ENCODE measurements at regions not wholly inside any gene's neighbourhood (a gene's known extent, or its start where the extent isn't known, plus 50 kb on each side); places are given as distances from the start of the nearest gene placed in this dataset.
"Not testable (repeated sequence)": the region's sequence is repeated elsewhere in the genome, so short reads cannot be mapped to it uniquely, and the experiment has no call there.

DNA sequence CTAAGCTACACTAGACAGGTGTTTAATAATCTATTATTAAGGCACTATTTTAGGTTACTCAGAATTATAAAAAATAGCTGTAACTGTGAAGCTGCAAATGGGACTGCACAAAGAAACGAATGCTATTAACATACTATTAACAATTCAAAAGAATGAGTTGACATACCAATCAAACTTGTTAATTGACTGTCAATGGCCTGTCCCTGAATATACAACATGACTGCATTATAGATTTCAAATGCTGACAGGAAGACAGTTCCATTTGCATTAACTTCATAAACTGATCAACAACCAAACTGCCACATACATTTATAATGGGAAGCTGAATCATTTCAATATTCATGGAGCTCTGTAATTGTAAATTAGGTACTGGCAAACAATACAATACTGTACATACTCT lies 169.0 kb upstream of the NANOGP8 start:
- no peak overlapping the region for H3K27ac Mint-ChIP-seq
- H3K4me1 Mint-ChIP-seq = no peaks in the 10 kb centered on the region
- H3K27me3 Mint-ChIP-seq = no peaks in the 10 kb centered on the region
- H3K4me3 Mint-ChIP-seq = no peak overlapping the region
- H3K36me3 Mint-ChIP-seq = no peaks in the 10 kb centered on the region
- no peak for ATAC-seq
- H3K9me3 Mint-ChIP-seq = no peaks in the 10 kb centered on the region

DNA sequence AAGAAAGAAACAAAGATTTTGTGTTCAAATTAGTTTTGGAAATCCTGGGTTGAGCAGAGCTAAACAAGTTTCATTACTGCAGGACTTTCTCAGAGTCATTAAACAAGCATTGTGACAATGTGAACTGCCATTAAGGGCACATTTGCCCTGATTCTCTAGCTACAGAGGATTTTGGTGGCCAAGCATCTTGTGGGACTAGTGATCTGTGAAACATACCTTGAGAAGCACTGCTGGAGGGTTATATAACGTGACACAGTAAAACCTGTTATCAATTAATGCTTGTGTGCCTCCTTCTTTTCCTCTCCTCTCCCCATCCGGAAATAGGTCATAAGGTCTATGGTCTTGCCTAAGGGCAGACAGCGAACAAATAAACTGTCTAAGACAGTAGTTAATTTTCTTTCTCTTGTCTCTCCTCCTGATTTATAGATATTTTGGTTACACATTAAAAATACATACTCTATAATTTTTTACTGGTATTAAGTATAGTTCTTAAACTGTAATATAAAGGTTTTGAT lies 167.3 kb upstream of the NANOGP8 start:
- no peak overlapping the region for H3K27ac Mint-ChIP-seq
- no peaks in the 10 kb centered on the region for H3K4me1 Mint-ChIP-seq
- no peak overlapping the region for H3K4me3 Mint-ChIP-seq
- no peaks in the 10 kb centered on the region for H3K36me3 Mint-ChIP-seq
- H3K9me3 Mint-ChIP-seq = no peaks in the 10 kb centered on the region
- no peak for ATAC-seq
- H3K27me3 Mint-ChIP-seq = no peaks in the 10 kb centered on the region

DNA sequence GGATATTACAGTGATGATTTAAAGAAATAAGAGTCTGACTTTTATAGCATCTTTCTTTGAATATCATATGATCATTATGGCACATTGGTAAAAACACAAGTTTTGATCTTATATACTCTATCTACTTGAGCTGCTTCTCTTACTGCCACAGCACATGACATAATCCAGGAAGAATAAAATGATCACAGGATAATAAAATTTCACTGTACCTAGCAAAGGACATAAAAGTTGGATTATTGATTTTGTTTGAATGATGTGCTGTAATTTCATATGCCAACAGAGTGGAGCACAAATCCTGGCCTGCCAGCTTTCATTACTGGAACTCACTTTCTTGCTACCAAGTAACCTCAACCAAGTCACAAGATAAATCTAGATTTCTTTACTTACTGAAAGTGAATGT lies 162.1 kb upstream of the NANOGP8 start:
- Mint-ChIP-seq H3K27me3 (no peaks in the 10 kb centered on the region), H3K27ac (no peak overlapping the region), H3K9me3 (no peaks in the 10 kb centered on the region), H3K4me1 (no peaks in the 10 kb centered on the region), H3K36me3 (no peaks in the 10 kb centered on the region), H3K4me3 (no peak overlapping the region)
- ATAC-seq = no peak

DNA sequence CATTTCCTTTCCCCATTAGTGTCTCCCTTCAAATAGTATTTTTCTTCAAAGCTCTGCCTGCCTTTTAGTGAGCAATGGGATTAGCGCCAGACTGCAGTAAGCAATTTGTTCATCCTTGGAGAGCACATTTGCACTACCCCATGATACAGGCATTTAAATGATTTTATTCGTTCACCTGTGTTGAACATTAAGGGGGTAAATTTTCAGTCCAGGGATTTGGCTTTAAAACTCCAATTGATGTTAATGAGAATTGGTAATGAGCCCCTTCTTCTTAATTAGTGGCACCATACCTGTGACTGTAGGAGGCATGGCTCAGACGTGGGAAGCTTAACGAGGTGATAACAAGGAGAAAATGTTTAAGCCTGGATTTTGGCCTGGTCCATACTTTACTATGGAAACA lies 161.4 kb upstream of the NANOGP8 start:
- Mint-ChIP-seq H3K4me1 (no peaks in the 10 kb centered on the region), H3K4me3 (no peak overlapping the region), H3K27ac (no peak overlapping the region), H3K27me3 (no peaks in the 10 kb centered on the region), H3K36me3 (no peaks in the 10 kb centered on the region), H3K9me3 (no peaks in the 10 kb centered on the region)
- no peak for ATAC-seq

DNA sequence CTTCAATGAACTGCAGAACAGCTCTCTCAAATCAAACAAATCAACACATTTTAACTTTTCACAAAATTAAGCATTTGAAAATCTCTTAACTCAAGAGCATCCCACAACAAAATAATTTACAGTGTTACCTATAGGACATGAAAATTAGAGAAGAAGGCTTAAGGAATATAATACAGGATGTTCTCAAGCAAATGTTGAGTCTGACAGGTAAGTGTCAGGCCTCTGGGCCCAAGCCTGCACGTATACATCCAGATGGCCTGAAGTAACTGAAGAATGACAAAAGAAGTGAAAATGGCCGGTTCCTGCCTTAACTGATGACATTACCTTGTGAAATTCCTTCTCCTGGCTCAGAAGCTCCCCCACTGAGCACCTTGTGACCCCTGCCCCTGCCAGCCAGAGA lies 160.6 kb upstream of the NANOGP8 start:
- ATAC-seq, H3K36me3 Mint-ChIP-seq, H3K27ac Mint-ChIP-seq, H3K4me3 Mint-ChIP-seq, H3K9me3 Mint-ChIP-seq, H3K27me3 Mint-ChIP-seq, H3K4me1 Mint-ChIP-seq: not testable (repeated sequence)

DNA sequence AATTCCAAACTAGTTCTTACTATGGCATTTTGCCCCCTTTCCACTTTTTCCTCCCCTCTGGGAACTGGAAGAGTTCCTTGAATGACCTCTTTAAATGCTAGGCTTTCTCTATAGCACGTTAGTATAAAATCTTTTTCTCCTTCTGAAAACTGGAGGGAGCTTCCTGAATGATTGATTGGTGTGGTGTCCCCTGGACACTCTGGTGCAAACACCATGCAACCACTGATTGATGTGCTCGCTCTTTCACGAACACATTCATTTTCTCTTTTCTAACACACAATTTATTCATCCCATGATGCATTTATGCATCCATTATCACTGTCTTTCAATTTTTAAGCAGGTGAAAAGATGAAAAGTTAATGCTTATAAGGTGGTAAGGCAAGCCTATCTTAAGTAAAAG lies 159.1 kb upstream of the NANOGP8 start:
- H3K36me3 Mint-ChIP-seq = no peaks in the 10 kb centered on the region
- no peak overlapping the region for H3K27ac Mint-ChIP-seq
- no peak overlapping the region for H3K4me3 Mint-ChIP-seq
- H3K4me1 Mint-ChIP-seq = no peaks in the 10 kb centered on the region
- no peak for ATAC-seq
- no peaks in the 10 kb centered on the region for H3K9me3 Mint-ChIP-seq
- no peaks in the 10 kb centered on the region for H3K27me3 Mint-ChIP-seq

DNA sequence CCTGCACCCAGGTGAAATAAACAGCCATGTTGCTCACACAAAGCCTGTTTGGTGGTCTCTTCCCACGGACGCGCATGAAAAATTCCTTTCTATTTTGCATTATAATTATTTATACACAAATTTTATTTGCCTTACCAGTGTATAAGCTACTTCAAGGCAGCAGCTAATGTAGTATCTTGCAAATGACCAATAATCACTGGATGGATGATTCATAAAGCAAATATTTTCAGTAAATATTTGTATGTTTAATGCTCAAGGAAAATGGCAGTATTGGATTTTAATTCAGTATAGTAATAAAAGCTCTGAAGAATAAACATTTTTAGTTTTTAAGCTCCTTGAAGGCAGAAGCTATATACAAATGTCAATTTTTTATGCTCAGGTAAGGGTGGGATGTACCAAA lies 158.7 kb upstream of the NANOGP8 start:
- Mint-ChIP-seq H3K27me3 (no peaks in the 10 kb centered on the region), H3K9me3 (no peaks in the 10 kb centered on the region), H3K4me1 (no peaks in the 10 kb centered on the region), H3K36me3 (no peaks in the 10 kb centered on the region), H3K27ac (no peak overlapping the region), H3K4me3 (no peak overlapping the region)
- ATAC-seq = no peak

DNA sequence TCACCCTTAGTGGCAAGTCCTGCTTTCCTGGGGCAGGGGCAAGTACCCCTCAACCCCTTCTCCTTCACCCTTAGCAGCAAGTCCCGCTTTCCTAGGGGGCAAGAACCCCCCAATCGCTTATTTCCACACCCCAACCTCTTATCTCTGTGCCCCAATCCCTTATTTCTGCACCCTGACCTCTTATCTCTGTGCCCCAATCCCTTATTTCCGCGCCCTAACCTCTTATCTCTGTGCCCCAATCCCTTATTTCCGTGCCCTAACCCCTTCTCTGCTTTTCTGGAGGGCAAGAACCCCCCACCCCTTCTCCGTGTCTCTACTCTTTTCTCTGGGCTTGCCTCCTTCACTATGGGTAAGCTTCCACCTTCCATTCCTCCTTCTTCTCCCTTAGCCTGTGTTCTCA lies 154.6 kb upstream of the NANOGP8 start:
- H3K4me1 Mint-ChIP-seq, H3K9me3 Mint-ChIP-seq, H3K4me3 Mint-ChIP-seq, H3K27ac Mint-ChIP-seq, ATAC-seq, H3K36me3 Mint-ChIP-seq, H3K27me3 Mint-ChIP-seq: not testable (repeated sequence)

DNA sequence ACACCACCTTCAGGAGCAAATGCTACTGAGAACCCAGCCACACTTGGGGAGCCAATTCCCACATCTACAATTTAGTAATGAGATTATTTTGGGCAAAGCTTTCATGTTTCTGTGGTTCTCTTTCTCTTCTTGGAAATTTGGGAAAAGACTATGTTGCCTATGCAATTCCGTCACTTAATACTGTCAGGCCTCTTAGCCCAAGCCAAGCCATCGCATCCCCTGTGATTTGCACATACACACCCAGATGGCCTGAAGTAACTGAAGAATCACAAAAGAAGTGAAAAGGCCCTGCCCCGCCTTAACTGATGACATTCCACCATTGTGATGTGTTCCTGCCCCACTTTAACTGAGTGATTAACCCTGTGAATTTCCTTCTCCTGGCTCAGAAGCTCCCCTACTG lies 153.4 kb upstream of the NANOGP8 start:
- not testable (repeated sequence) for H3K27ac Mint-ChIP-seq, H3K4me1 Mint-ChIP-seq, ATAC-seq, H3K4me3 Mint-ChIP-seq, H3K9me3 Mint-ChIP-seq, H3K36me3 Mint-ChIP-seq, H3K27me3 Mint-ChIP-seq

DNA sequence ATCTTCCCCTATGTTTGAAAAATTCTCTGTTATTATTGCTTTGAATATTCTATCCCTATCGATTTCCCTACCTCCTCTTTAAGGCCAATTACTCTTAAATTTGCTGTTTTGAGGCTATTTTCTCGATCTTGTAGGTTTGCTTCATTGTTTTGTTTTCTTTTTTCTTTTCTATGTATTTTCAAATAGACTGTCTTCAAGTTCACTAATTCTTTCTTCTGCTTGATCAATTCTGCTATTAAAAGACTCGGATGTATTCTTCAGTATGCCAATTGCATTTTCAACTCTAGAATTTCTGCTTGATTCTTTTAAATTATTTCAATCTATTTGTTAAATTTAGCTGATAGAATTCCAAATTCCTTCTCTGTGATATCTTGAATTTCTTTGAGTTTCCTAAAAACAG lies 144.0 kb upstream of the NANOGP8 start:
- H3K27ac Mint-ChIP-seq = no peak overlapping the region
- H3K4me1 Mint-ChIP-seq = no peaks in the 10 kb centered on the region
- no peak for ATAC-seq
- H3K36me3 Mint-ChIP-seq = peaks cover 10% of the 10 kb centered on the region
- peaks cover 13% of the 10 kb centered on the region for H3K9me3 Mint-ChIP-seq
- H3K27me3 Mint-ChIP-seq = no peaks in the 10 kb centered on the region
- no peak overlapping the region for H3K4me3 Mint-ChIP-seq

DNA sequence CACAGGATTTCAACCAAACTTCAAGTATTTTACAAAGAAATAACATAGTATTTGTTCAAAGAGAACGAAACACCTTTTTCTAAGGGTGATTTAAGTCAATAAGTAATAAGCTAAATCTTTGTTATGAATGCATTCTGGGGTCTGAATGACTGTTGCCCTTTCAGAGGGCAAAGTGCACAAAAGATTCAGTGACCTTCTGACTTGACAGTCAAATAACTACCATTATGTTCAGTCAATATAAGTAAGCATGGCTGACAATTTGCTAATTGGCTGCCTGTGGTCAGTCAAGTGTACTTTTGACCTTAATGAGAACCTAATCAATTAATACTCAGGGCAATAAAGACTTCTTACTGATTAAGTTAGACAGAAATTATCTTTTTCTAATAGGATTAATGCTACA lies 133.1 kb upstream of the NANOGP8 start:
- H3K27me3 Mint-ChIP-seq = no peaks in the 10 kb centered on the region
- no peaks in the 10 kb centered on the region for H3K4me1 Mint-ChIP-seq
- no peaks in the 10 kb centered on the region for H3K9me3 Mint-ChIP-seq
- no peaks in the 10 kb centered on the region for H3K36me3 Mint-ChIP-seq
- H3K4me3 Mint-ChIP-seq = no peak overlapping the region
- ATAC-seq = no peak
- no peak overlapping the region for H3K27ac Mint-ChIP-seq

DNA sequence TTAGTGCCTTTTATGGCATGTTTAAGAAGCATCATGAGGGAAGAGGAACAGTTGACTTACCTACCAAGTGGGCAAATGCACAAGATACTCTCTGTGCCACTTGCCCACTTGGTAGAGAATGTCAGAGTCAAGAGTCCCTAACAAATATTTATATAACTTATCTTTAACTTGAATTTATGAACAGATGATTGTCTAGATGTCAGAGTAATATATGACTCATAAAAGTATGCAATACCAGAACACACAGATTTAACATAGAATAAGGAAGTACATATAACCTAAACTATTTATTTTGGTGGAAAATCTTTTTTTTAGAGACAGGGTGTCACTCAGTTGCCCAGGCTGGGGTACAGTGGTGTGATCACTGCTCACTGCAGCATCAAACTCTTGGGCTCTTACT lies 130.0 kb upstream of the NANOGP8 start:
- Mint-ChIP-seq H3K9me3 (no peaks in the 10 kb centered on the region), H3K4me3 (no peak overlapping the region), H3K27ac (no peak overlapping the region), H3K36me3 (no peaks in the 10 kb centered on the region), H3K4me1 (no peaks in the 10 kb centered on the region), H3K27me3 (no peaks in the 10 kb centered on the region)
- ATAC-seq = no peak

DNA sequence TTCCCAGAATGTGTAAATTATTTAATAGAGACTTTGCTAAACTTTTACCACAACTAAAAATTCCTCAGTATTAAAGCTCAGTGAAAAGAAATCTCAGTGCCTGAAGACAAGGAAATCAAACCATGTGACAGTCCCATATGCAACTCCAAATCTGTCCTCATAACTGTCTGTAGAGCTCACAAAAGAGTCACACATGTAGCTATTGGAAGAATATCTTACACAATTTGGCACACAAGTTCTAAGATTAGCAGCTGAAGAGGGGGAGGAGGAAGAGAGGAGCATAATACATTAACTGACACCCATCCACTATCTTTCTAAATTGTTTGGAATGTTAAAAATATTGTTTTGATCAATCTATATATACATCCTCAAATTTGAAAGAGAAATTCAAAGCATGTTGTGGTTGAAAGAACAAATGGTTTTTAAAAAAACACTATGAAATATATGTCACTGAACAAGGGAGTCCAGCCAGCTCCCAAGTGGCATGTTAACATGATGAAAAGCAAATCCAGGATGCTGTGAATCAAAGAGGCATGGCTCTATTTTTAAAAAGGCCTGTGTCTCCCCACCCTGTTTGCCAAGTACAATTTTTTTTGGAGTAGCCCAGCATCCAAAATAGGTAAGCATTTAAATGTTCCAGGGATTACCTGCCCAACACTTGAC lies 126.3 kb upstream of the NANOGP8 start:
- no peak for ATAC-seq
- H3K27ac Mint-ChIP-seq = no peak overlapping the region
- no peaks in the 10 kb centered on the region for H3K9me3 Mint-ChIP-seq
- H3K36me3 Mint-ChIP-seq = no peaks in the 10 kb centered on the region
- H3K4me3 Mint-ChIP-seq = no peak overlapping the region
- no peaks in the 10 kb centered on the region for H3K27me3 Mint-ChIP-seq
- no peaks in the 10 kb centered on the region for H3K4me1 Mint-ChIP-seq

DNA sequence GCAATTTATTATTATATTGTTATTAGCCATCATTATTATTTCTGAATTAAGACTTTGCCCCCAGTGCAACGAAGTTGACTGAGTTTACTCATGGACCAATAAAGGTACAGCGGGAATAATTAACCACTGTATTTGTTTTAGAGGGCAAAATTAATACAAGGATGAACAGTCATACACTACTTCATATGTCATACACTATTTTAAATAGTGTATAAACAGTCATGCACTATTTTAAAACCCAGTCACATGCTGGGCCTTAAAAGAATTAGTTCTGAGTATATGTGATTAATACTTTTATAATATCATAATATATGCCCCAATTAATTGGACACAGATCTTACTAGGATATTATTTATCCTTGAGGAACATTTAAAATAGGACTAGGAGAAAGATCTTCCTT lies 125.3 kb upstream of the NANOGP8 start:
- ATAC-seq = no peak

DNA sequence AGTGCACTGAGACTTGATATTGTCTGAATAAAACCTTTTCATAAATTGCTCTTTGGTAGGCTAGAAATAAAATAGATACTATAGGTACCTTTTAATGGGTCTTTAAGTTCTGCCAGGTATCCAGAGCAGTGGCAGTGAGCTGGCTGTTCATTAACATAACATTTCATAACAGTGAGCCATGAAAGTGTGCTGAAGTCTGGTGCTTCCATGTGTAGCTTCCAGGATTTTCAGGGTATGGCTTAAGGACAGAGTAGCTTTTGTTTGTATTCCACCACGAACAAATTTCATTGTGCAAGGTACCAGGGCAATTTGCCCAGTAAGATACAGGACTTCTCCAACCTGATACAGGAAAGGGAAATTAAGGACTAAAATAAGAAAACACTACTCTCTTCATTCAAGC lies 124.7 kb upstream of the NANOGP8 start:
- H3K4me3 Mint-ChIP-seq = no peak overlapping the region
- no peak overlapping the region for H3K27ac Mint-ChIP-seq
- no peaks in the 10 kb centered on the region for H3K9me3 Mint-ChIP-seq
- H3K4me1 Mint-ChIP-seq = no peaks in the 10 kb centered on the region
- no peak for ATAC-seq
- no peaks in the 10 kb centered on the region for H3K27me3 Mint-ChIP-seq
- H3K36me3 Mint-ChIP-seq = no peaks in the 10 kb centered on the region

More for the DNA sequence above, 125.3 kb upstream of the NANOGP8 start:
- H3K4me3 Mint-ChIP-seq = no peak overlapping the region
- H3K27ac Mint-ChIP-seq = no peak overlapping the region
- H3K4me1 Mint-ChIP-seq = no peaks in the 10 kb centered on the region
- H3K9me3 Mint-ChIP-seq = no peaks in the 10 kb centered on the region
- no peaks in the 10 kb centered on the region for H3K27me3 Mint-ChIP-seq
- no peaks in the 10 kb centered on the region for H3K36me3 Mint-ChIP-seq

DNA sequence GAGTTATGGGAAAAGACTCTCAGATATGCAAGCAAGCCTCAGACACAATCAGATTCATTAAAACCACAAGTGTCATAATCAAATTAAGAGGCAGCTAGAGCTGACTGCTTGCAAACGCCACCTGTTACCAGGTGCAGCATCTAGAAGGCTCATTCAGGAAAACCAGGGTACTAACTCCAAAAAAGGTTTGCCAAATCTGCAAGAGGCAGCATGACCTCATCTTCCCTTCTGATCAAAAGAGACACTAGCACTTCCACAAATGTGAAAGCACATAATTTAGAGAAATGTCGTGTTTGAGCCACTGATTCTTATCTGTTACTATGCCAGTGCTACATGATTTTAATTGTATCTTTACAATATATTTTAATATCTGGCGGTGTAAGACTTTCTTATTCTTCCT lies 123.3 kb upstream of the NANOGP8 start:
- no peak for ATAC-seq
- Mint-ChIP-seq H3K36me3 (no peaks in the 10 kb centered on the region), H3K4me3 (no peak overlapping the region), H3K9me3 (no peaks in the 10 kb centered on the region), H3K27me3 (no peaks in the 10 kb centered on the region), H3K27ac (no peak overlapping the region), H3K4me1 (no peaks in the 10 kb centered on the region)

All from stimulated activated memory B cell treated with anti-CD40 and anti-IgM and Interleukin-4, amounts not matched to agents 10 μg/mL and 1 μg/mL and 100 μg/mL, for 72 hours (primary cell).